ENCODE measurements at regions not wholly inside any gene's neighbourhood (a gene's known extent, or its start where the extent isn't known, plus 50 kb on each side); places are given as distances from the start of the nearest gene placed in this dataset.

DNA sequence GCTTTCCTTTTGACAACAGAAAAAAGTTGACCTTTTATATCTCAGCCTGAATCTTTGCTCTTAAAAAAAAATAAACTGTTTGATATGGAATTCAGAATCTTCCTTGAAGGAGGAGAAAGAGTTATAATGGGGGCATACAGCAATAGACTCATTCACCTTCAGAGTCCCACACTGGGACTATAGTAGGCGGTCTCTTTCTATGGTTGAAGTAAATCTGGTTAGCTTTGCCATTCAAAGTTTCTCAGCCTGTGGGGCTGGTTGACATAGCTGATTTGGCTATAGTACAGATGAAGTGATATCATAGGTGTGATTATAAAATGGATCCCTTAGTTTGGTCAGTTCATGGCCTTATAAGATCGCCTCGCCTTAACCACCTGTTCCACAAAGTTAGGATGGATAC lies 156.2 kb downstream of the SH2D1A start:
- TF ChIP-seq, protein P1, sequence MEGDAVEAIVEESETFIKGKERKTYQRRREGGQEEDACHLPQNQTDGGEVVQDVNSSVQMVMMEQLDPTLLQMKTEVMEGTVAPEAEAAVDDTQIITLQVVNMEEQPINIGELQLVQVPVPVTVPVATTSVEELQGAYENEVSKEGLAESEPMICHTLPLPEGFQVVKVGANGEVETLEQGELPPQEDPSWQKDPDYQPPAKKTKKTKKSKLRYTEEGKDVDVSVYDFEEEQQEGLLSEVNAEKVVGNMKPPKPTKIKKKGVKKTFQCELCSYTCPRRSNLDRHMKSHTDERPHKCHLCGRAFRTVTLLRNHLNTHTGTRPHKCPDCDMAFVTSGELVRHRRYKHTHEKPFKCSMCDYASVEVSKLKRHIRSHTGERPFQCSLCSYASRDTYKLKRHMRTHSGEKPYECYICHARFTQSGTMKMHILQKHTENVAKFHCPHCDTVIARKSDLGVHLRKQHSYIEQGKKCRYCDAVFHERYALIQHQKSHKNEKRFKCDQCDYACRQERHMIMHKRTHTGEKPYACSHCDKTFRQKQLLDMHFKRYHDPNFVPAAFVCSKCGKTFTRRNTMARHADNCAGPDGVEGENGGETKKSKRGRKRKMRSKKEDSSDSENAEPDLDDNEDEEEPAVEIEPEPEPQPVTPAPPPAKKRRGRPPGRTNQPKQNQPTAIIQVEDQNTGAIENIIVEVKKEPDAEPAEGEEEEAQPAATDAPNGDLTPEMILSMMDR (IDR thresholded peaks at IDR 0.05; ENCODE audit: poor library complexity): no peak
- no peak for TF ChIP-seq EZH2 (IDR thresholded peaks at IDR 0.05; ENCODE audit: borderline replicate concordance)
